Endothelial cell of umbilical vein (primary cell): ENCODE measurements at regions not wholly inside any gene's neighbourhood (a gene's known extent, or its start where the extent isn't known, plus 50 kb on each side); places are given as distances from the start of the nearest gene placed in this dataset.

Source experiments
- BruUV-seq: library from RNA; stranded (reverse); fragments of 400-500 nt; replicated peaks from 2 replicates; lab custom pipeline; 2021; lab: Mats Ljungman, UMichigan
- CTCF ChIA-PET: fragments of 300-600, 350-600 bp; sonication (Branson Sonifier 250); formaldehyde crosslinking; loops from one replicate; lab custom pipeline; 2021; ENCODE audit warnings: antibody characterized with exemption, inconsistent platforms; lab: Charles Lee
- POLR2A ChIA-PET: fragments of 300-600, 350-600 bp; sonication (Branson Sonifier 250); formaldehyde crosslinking; loops from one replicate; lab custom pipeline; 2021; ENCODE audit warnings: antibody characterized with exemption, inconsistent platforms; lab: Charles Lee
- DNase-seq: peaks from one replicate; pipeline ENCODE4 v3.0.0-alpha.2; 2011; ENCODE audit warnings: low read depth, low spot score
- FAIRE-seq: peaks from 2 replicates; lab custom pipeline; 2011; peaks lifted over from hg19 to GRCh38; lab: Jason Lieb, UNC
- H2AFZ ChIP-seq: 2 replicates; pipeline ENCODE4 v1.6.0; 2012; ENCODE audit warnings: low read depth, low read length, control low read depth, inconsistent platforms
- H3K27ac ChIP-seq: 2 replicates; pipeline ENCODE4 v1.5.1; 2011; ENCODE audit warnings: low read depth, mild to moderate bottlenecking, control low read depth, low read length, moderate library complexity; ENCODE audit not compliant: insufficient read depth
- H3K27me3 ChIP-seq, 2 experiments: 2 replicates each; pipeline versions ENCODE4 v1.6.0 to v1.6.1; 2011; ENCODE audit warnings: low read length in 2 of 2, mixed read lengths in 1 of 2; ENCODE audit not compliant: control insufficient read depth in 2 of 2, insufficient read depth in 2 of 2
- H3K36me3 ChIP-seq, 2 experiments: 2 replicates in 1 of 2; 3 replicates in 1 of 2; pipeline ENCODE4 v1.5.1; 2011; ENCODE audit warnings: low read length in 2 of 2, mild to moderate bottlenecking in 1 of 2, moderate library complexity in 1 of 2; ENCODE audit not compliant: control insufficient read depth in 2 of 2, insufficient read depth in 2 of 2; ENCODE audit errors: extremely low read depth in 1 of 2
- H3K4me1 ChIP-seq: 3 replicates; pipeline ENCODE4 v1.5.1; 2011; ENCODE audit warnings: mild to moderate bottlenecking, low read length; ENCODE audit not compliant: control insufficient read depth, insufficient read depth; ENCODE audit errors: extremely low read depth
- H3K4me2 ChIP-seq: 2 replicates; pipeline ENCODE4 v1.6.1; 2011; ENCODE audit warnings: low read length, control low read depth, mixed read lengths; ENCODE audit not compliant: insufficient read depth
- H3K4me3 ChIP-seq, 3 experiments: fragments of 200-600 bp in 1 of 3; sonication (generic), shearing (Covaris generic) in 1 of 3; replicated peaks in 1 of 3; 2 replicates each; pipeline ENCODE4 v1.5.1; 2011 to 2016; ENCODE audit warnings: control low read depth in 3 of 3, low read length in 3 of 3, mild to moderate bottlenecking in 2 of 3, inconsistent platforms in 1 of 3, low read depth in 1 of 3, moderate library complexity in 1 of 3; ENCODE audit not compliant: insufficient read depth in 1 of 3
- H3K79me2 ChIP-seq: 2 replicates; pipeline ENCODE4 v1.6.0; 2012; ENCODE audit warnings: low read length, inconsistent platforms; ENCODE audit not compliant: control insufficient read depth, insufficient read depth
- H3K9ac ChIP-seq: replicated peaks from 2 replicates; pipeline ENCODE3; 2011; ENCODE audit warnings: low read length, control low read depth; ENCODE audit not compliant: insufficient read depth; ENCODE audit errors: extremely low read depth
- H3K9me1 ChIP-seq: replicated peaks from 3 replicates; pipeline ENCODE4 v1.6.0; 2011; ENCODE audit warnings: mild to moderate bottlenecking, low read length; ENCODE audit not compliant: control insufficient read depth, insufficient read depth; ENCODE audit errors: extremely low read depth
- H3K9me3 ChIP-seq: replicated peaks from 2 replicates; pipeline ENCODE4 v1.5.1; 2012; ENCODE audit warnings: low read length, inconsistent platforms; ENCODE audit not compliant: control insufficient read depth, insufficient read depth
- H4K20me1 ChIP-seq: replicated peaks from 2 replicates; pipeline ENCODE3; 2011; ENCODE audit warnings: mild to moderate bottlenecking, low read length; ENCODE audit not compliant: control insufficient read depth, insufficient read depth; ENCODE audit errors: extremely low read depth
- EZH2 ChIP-seq: IDR thresholded peaks from 2 replicates; pipeline ENCODE4 v1.6.1; 2012; ENCODE audit warnings: borderline replicate concordance, low read depth, mild to moderate bottlenecking, moderate library complexity, low read length, inconsistent platforms; ENCODE audit not compliant: severe bottlenecking
- FOS ChIP-seq: IDR thresholded peaks from 2 replicates; pipeline ENCODE4 v1.6.1; 2011; ENCODE audit warnings: mild to moderate bottlenecking, low read length, moderate library complexity, borderline replicate concordance; ENCODE audit not compliant: insufficient read depth
- GATA2 ChIP-seq: IDR thresholded peaks from 2 replicates; pipeline ENCODE4 v1.7.0; 2011; ENCODE audit warnings: low read depth, mild to moderate bottlenecking, moderate library complexity, mixed read lengths, low read length; ENCODE audit not compliant: insufficient read length, insufficient read depth
- JUN ChIP-seq: IDR thresholded peaks from 2 replicates; pipeline ENCODE4 v1.6.1; 2011; ENCODE audit warnings: borderline replicate concordance, low read depth; ENCODE audit not compliant: insufficient read length, insufficient read depth
- MAX ChIP-seq: IDR thresholded peaks from 2 replicates; pipeline ENCODE4 v1.6.1; 2011; ENCODE audit not compliant: insufficient read depth, insufficient read length
- MYC ChIP-seq: IDR thresholded peaks from one replicate; pipeline ENCODE4 v1.6.1; 2011; ENCODE audit warnings: mild to moderate bottlenecking, low read depth, low read length
- POLR2A ChIP-seq: IDR thresholded peaks from 2 replicates; pipeline ENCODE4 v1.6.1; 2012; ENCODE audit warnings: low read depth, mild to moderate bottlenecking, control low read depth, low read length
- POLR2AphosphoS5 ChIP-seq: IDR thresholded peaks from 2 replicates; pipeline ENCODE4 v1.6.1; 2012; ENCODE audit warnings: low read depth, mild to moderate bottlenecking, control low read depth, low read length, moderate library complexity; ENCODE audit not compliant: insufficient read depth
- dilution Hi-C: fragments of 300-500 bp; cut with MboI; formaldehyde crosslinking; loops from one replicate; pipeline ENCODE4 v1.15.0; 2019; ENCODE audit warnings: low sequenced_read_pairs; ENCODE audit not compliant: extremely low pct_ligation_motif_present
- intact Hi-C: fragments of 100-400 bp; cut with micrococcal nuclease; formaldehyde crosslinking; loops from one replicate; pipeline ENCODE4 v1.10.0; 2022
- TF ChIP-seq, protein P1 (sequence below), 2 donors: IDR thresholded peaks; 1 replicate in 1 of 2; 2 replicates in 1 of 2; pipeline ENCODE4 v1.5.1; 2011; ENCODE audit warnings: low read length in 2 of 2, mild to moderate bottlenecking in 2 of 2, moderate library complexity in 2 of 2, control low read depth in 1 of 2, inconsistent platforms in 1 of 2, low read depth in 1 of 2; ENCODE audit not compliant: insufficient read depth in 1 of 2; ENCODE audit errors: extremely low read depth in 1 of 2

- CTCF ChIA-PET, result no interaction called here
- BruUV-seq, result no TSS peak
Observed at GRCh38 chr13:97746649-97747048, 206.8 kb upstream of the IPO5 start.

DNA sequence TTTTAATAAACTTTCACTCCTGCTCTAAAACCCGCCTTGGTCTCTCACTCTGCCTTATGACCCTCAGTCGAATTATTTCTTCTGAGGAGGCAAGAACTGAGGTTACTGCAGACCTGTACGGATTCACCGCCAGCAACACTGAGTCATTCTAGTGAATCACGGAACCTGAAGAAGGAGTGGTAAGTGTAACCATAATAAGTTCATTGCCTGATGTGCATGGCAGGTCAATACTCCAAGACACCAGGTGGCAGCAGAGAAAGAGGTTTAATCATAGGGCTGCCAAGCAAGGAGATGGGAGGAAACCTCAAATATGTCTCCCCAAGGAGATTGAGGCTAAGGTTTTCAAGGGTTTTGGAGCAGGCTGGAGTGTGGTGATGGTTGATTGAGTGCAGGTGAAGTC is 204.3 kb upstream of the IPO5 start:
- ChIA-PET CTCF (no interaction called here), POLR2A (no interaction called here)
- Histone ChIP-seq H3K79me2 (no peaks in the 10 kb centered on the region), H3K9ac (no peak overlapping the region), H3K9me1 (no peaks in the 10 kb centered on the region), H3K27me3 (no peaks in the 10 kb centered on the region), H3K4me2 (no peak overlapping the region), H4K20me1 (no peaks in the 10 kb centered on the region), H3K36me3 (no peaks in the 10 kb centered on the region), H2AFZ (no peak overlapping the region), H3K4me3 (no peak overlapping the region), H3K27ac (no peak overlapping the region), H3K9me3 (no peaks in the 10 kb centered on the region), H3K4me1 (no peaks in the 10 kb centered on the region)
- no peak for TF ChIP-seq MAX
- TF ChIP-seq POLR2AphosphoS5, result no peak
- no peak for TF ChIP-seq JUN
- no peak for TF ChIP-seq GATA2
- no peak for TF ChIP-seq EZH2
- TF ChIP-seq FOS, result no peak
- no peak for TF ChIP-seq MYC
- TF ChIP-seq, protein P1, sequence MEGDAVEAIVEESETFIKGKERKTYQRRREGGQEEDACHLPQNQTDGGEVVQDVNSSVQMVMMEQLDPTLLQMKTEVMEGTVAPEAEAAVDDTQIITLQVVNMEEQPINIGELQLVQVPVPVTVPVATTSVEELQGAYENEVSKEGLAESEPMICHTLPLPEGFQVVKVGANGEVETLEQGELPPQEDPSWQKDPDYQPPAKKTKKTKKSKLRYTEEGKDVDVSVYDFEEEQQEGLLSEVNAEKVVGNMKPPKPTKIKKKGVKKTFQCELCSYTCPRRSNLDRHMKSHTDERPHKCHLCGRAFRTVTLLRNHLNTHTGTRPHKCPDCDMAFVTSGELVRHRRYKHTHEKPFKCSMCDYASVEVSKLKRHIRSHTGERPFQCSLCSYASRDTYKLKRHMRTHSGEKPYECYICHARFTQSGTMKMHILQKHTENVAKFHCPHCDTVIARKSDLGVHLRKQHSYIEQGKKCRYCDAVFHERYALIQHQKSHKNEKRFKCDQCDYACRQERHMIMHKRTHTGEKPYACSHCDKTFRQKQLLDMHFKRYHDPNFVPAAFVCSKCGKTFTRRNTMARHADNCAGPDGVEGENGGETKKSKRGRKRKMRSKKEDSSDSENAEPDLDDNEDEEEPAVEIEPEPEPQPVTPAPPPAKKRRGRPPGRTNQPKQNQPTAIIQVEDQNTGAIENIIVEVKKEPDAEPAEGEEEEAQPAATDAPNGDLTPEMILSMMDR (IDR thresholded peaks at IDR 0.05; ENCODE audit: extremely low read depth in 1 of 2, insufficient read depth in 1 of 2, low read depth in 1 of 2, low read length in 2 of 2), result no peak
- TF ChIP-seq POLR2A, result no peak
- dilution Hi-C loops (no loop called here), intact Hi-C loops (loop anchor here (1.0 kb wide), 1 partner anchor 51 kb away; no protein-coding TSS in a partner anchor)
- no peak for FAIRE-seq
- DNase-seq, result peak; percentile 12
- BruUV-seq, result no TSS peak

More at GRCh38 chr13:97746649-97747048, 206.8 kb upstream of the IPO5 start:
- no peak overlapping the region for H3K9ac ChIP-seq
- intact Hi-C loops, result no loop called here
- H3K4me2 ChIP-seq, result no peak overlapping the region
- no peaks in the 10 kb centered on the region for H3K9me1 ChIP-seq
- TF ChIP-seq POLR2A (no peak), POLR2AphosphoS5 (no peak), MYC (no peak), GATA2 (no peak), FOS (no peak), JUN (no peak), EZH2 (no peak)
- TF ChIP-seq, protein P1 (IDR thresholded peaks at IDR 0.05; ENCODE audit: extremely low read depth in 1 of 2, insufficient read depth in 1 of 2, low read depth in 1 of 2, low read length in 2 of 2), result no peak
- POLR2A ChIA-PET, result no interaction called here
- H3K36me3 ChIP-seq, result no peaks in the 10 kb centered on the region
- FAIRE-seq, result no peak
- H3K4me1 ChIP-seq, result no peaks in the 10 kb centered on the region
- H3K4me3 ChIP-seq, result no peak overlapping the region
- no peak overlapping the region for H3K27ac ChIP-seq
- dilution Hi-C loops, result no loop called here
- H3K79me2 ChIP-seq, result no peaks in the 10 kb centered on the region
- H4K20me1 ChIP-seq, result no peaks in the 10 kb centered on the region
- no peaks in the 10 kb centered on the region for H3K27me3 ChIP-seq
- no peak for DNase-seq
- no peak overlapping the region for H2AFZ ChIP-seq
- H3K9me3 ChIP-seq, result no peaks in the 10 kb centered on the region
